ENCODE measurements at regions not wholly inside any gene's neighbourhood (a gene's known extent, or its start where the extent isn't known, plus 50 kb on each side); places are given as distances from the start of the nearest gene placed in this dataset.

GRCh38 chr16:65426484-65426883, 304.6 kb upstream of the CDH11 start:
- no peak for DNase-seq (ENCODE audit: low spot score)

GRCh38 chr16:65422934-65423333, 301.1 kb upstream of the CDH11 start:
- DNase-seq (ENCODE audit: low spot score): no peak

- DNase-seq (ENCODE audit: low spot score): no peak
These were observed 299.7 kb upstream of the CDH11 start for GRCh38 chr16:65421596-65421995.

- DNase-seq (ENCODE audit: low spot score): no peak
These were observed 296.6 kb upstream of the CDH11 start for GRCh38 chr16:65418435-65418834.

- no peak for DNase-seq (ENCODE audit: low spot score)
These were observed 293.6 kb upstream of the CDH11 start for GRCh38 chr16:65415460-65415859.

GRCh38 chr16:65414284-65414984, 292.6 kb upstream of the CDH11 start:
- DNase-seq (ENCODE audit: low spot score): no peak

- DNase-seq (ENCODE audit: low spot score): no peak
These were observed 292.0 kb upstream of the CDH11 start for GRCh38 chr16:65413861-65414260.

GRCh38 chr16:65410801-65411200, 288.9 kb upstream of the CDH11 start:
- DNase-seq (ENCODE audit: low spot score): no peak

- DNase-seq (ENCODE audit: low spot score): no peak
These were observed 287.6 kb upstream of the CDH11 start for GRCh38 chr16:65409510-65409909.

- no peak for DNase-seq (ENCODE audit: low spot score)
These were observed 285.1 kb upstream of the CDH11 start for GRCh38 chr16:65406933-65407332.

GRCh38 chr16:65406116-65406515, 284.3 kb upstream of the CDH11 start:
- no peak for DNase-seq (ENCODE audit: low spot score)

GRCh38 chr16:65394281-65394680, 272.4 kb upstream of the CDH11 start:
- DNase-seq (ENCODE audit: low spot score): no peak

GRCh38 chr16:65392806-65393565, 271.1 kb upstream of the CDH11 start:
- no peak for DNase-seq (ENCODE audit: low spot score)

- no peak for DNase-seq (ENCODE audit: low spot score)
These were observed 266.7 kb upstream of the CDH11 start for GRCh38 chr16:65388592-65388991.

- no peak for DNase-seq (ENCODE audit: low spot score)
These were observed 264.8 kb upstream of the CDH11 start for GRCh38 chr16:65386672-65387071.

GRCh38 chr16:65384441-65384840, 262.6 kb upstream of the CDH11 start:
- no peak for DNase-seq (ENCODE audit: low spot score)

GRCh38 chr16:65377195-65377594, 255.3 kb upstream of the CDH11 start:
- no peak for DNase-seq (ENCODE audit: low spot score)

GRCh38 chr16:65376601-65377000, 254.7 kb upstream of the CDH11 start:
- DNase-seq (ENCODE audit: low spot score): no peak

- DNase-seq (ENCODE audit: low spot score): no peak
These were observed 253.8 kb upstream of the CDH11 start for GRCh38 chr16:65375651-65376050.

- no peak for DNase-seq (ENCODE audit: low spot score)
These were observed 251.2 kb upstream of the CDH11 start for GRCh38 chr16:65373097-65373496.

- no peak for DNase-seq (ENCODE audit: low spot score)
These were observed 250.3 kb upstream of the CDH11 start for GRCh38 chr16:65372171-65372570.

- no peak for DNase-seq (ENCODE audit: low spot score)
These were observed 244.2 kb upstream of the CDH11 start for GRCh38 chr16:65365732-65366715.
